LNCaP clone FGC (cell line): ENCODE measurements at regions not wholly inside any gene's neighbourhood (a gene's known extent, or its start where the extent isn't known, plus 50 kb on each side); places are given as distances from the start of the nearest gene placed in this dataset.

ENCODE experiments used
- DNase-seq: peaks from one replicate; pipeline ENCODE4 v3.0.0-alpha.2; 2011; ENCODE audit warnings: low read depth
- H3K4me3 ChIP-seq: 2 replicates; pipeline ENCODE4 v1.5.1; 2011; ENCODE audit warnings: mild to moderate bottlenecking, low read depth, low read length, control low read depth
- CTCF ChIP-seq: IDR thresholded peaks from 2 replicates; pipeline ENCODE4 v1.5.1; 2012; ENCODE audit warnings: mild to moderate bottlenecking; ENCODE audit not compliant: control insufficient read depth, insufficient read depth; ENCODE audit errors: extremely low read depth

- H3K4me3 ChIP-seq = no peak overlapping the region
- no peak for TF ChIP-seq CTCF
- DNase-seq = no peak
Observed at GRCh38 chr6:11323666-11324452, 91.4 kb upstream of the NEDD9 start.

GRCh38 chr6:11322252-11322885 lies 89.9 kb upstream of the NEDD9 start:
- no peak overlapping the region for H3K4me3 ChIP-seq
- no peak for TF ChIP-seq CTCF
- DNase-seq = no peak

GRCh38 chr6:11320914-11321597 lies 88.6 kb upstream of the NEDD9 start:
- no peak for DNase-seq
- TF ChIP-seq CTCF = no peak
- H3K4me3 ChIP-seq = no peak overlapping the region

- DNase-seq = no peak
- H3K4me3 ChIP-seq = no peak overlapping the region
- TF ChIP-seq CTCF = no peak
Observed at GRCh38 chr6:11318835-11319813, 86.7 kb upstream of the NEDD9 start.

GRCh38 chr6:11317885-11318771 lies 85.7 kb upstream of the NEDD9 start:
- no peak for TF ChIP-seq CTCF
- H3K4me3 ChIP-seq = no peak overlapping the region
- no peak for DNase-seq
